Panc1 (cell line): ENCODE measurements at regions not wholly inside any gene's neighbourhood (a gene's known extent, or its start where the extent isn't known, plus 50 kb on each side); places are given as distances from the start of the nearest gene placed in this dataset.
"Not testable (repeated sequence)": the region's sequence is repeated elsewhere in the genome, so short reads cannot be mapped to it uniquely, and the experiment has no call there.

Experiments used
- ATAC-seq: fragments of 200-7000 bp; cut with Tn5 transposase; 2 replicates; pipeline ENCODE4 v1.9.1; 2020; ENCODE audit warnings: mild to moderate bottlenecking, moderate library complexity
- BruUV-seq: library from RNA; stranded (reverse); fragments of 400-500 nt; replicated peaks from 2 replicates; lab custom pipeline; 2021; lab: Mats Ljungman, UMichigan
- CTCF ChIA-PET: fragments of 300-600 bp; sonication (Branson Sonifier 250); formaldehyde crosslinking; loops from one replicate; lab custom pipeline; 2022; ENCODE audit warnings: antibody characterized with exemption; lab: Charles Lee
- POLR2A ChIA-PET: fragments of 300-600 bp; sonication (Branson Sonifier 250); formaldehyde crosslinking; loops from one replicate; lab custom pipeline; 2022; ENCODE audit warnings: antibody characterized with exemption; lab: Charles Lee
- DNase-seq: peaks from one replicate; pipeline ENCODE4 v3.0.0-alpha.2; 2010; ENCODE audit warnings: low read depth, low spot score
- H3K27ac ChIP-seq: 2 replicates; pipeline ENCODE4 v1.5.1; 2011; ENCODE audit warnings: mild to moderate bottlenecking, low read length, inconsistent platforms
- H3K27me3 ChIP-seq: fragments of 200-500 bp; sonication (Bioruptor generic); 2 replicates; pipeline ENCODE4 v1.6.0; 2014; ENCODE audit warnings: low read length, inconsistent platforms; ENCODE audit not compliant: control insufficient read depth, insufficient read depth
- H3K36me3 ChIP-seq: fragments of 200-500 bp; sonication (Bioruptor generic); 2 replicates; pipeline ENCODE4 v1.5.1; 2014; ENCODE audit warnings: inconsistent platforms, mild to moderate bottlenecking, low read length, moderate library complexity; ENCODE audit not compliant: control insufficient read depth, insufficient read depth
- H3K4me1 ChIP-seq: 2 replicates; pipeline ENCODE4 v1.5.1; 2011; ENCODE audit warnings: inconsistent platforms, mild to moderate bottlenecking, low read length, moderate library complexity; ENCODE audit not compliant: control insufficient read depth, insufficient read depth
- H3K4me3 ChIP-seq, 2 experiments: 2 replicates each; pipeline ENCODE4 v1.5.1; 2011 to 2012; ENCODE audit warnings: low read depth in 2 of 2, low read length in 2 of 2, mild to moderate bottlenecking in 2 of 2, inconsistent platforms in 1 of 2, moderate library complexity in 1 of 2
- H3K9me3 ChIP-seq: fragments of 200-500 bp; sonication (Bioruptor generic); 2 replicates; pipeline ENCODE4 v1.5.1; 2014; ENCODE audit warnings: low read depth, mild to moderate bottlenecking, inconsistent platforms, low read length, moderate library complexity; ENCODE audit not compliant: control insufficient read depth, insufficient read depth
- POLR2AphosphoS5 ChIP-seq: IDR thresholded peaks from 2 replicates; pipeline ENCODE4 v1.6.1; 2012; ENCODE audit warnings: mild to moderate bottlenecking, low read depth, low read length, moderate library complexity
- SIN3A ChIP-seq: IDR thresholded peaks from 2 replicates; pipeline ENCODE4 v1.6.1; 2012; ENCODE audit warnings: low read depth, mild to moderate bottlenecking, low read length, moderate library complexity, borderline replicate concordance; ENCODE audit not compliant: insufficient read depth
- TCF7L2 ChIP-seq: IDR thresholded peaks from 2 replicates; pipeline ENCODE4 v1.6.1; 2011; ENCODE audit warnings: mild to moderate bottlenecking, low read depth, low read length, inconsistent platforms
- in situ Hi-C: cut with HindIII; loops from 2 replicates; pipeline ENCODE4 v1.10.0; 2016; ENCODE audit warnings: low sequenced_read_pairs, low pct_unique_long_range_greater_than_20kb
- intact Hi-C: fragments of 100-400 bp; cut with micrococcal nuclease; formaldehyde crosslinking; loops from one replicate; pipeline ENCODE4 v1.10.0; 2022; ENCODE audit not compliant: unreplicated experiment
- TF ChIP-seq, protein P1 (sequence below): fragments of 450-650 bp; IDR thresholded peaks from 2 replicates; pipeline ENCODE4 v1.5.1; 2017; ENCODE audit warnings: mild to moderate bottlenecking
- TF ChIP-seq, protein P2 (sequence below), 2 experiments: IDR thresholded peaks; 2 replicates each; pipeline ENCODE4 v1.6.1; 2011 to 2012; ENCODE audit warnings: low read depth in 2 of 2, control low read depth in 1 of 2, low read length in 1 of 2, mild to moderate bottlenecking in 1 of 2, moderate library complexity in 1 of 2; ENCODE audit not compliant: insufficient read depth in 1 of 2

DNA sequence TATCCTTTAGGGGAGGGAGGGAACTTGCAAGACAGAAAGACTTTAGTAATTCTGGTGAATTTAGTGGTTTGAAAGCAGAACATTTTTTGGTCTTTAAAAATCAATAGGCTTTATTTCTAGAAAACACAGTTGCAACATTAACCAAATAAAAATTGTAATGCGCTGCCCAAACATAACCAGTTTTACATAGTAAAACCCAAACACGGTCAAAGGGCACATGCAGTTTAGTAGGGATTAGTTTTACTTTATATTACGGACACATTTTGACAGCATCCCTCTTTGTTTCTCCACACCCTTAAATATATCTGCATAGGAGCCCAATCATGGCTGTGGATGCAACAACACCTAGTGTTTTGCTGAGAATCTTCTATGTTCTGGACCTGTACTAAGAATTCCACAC lies 156.7 kb downstream of the NR2F2 start:
- Histone ChIP-seq H3K4me3 (no peak overlapping the region), H3K36me3 (no peaks in the 10 kb centered on the region), H3K27ac (no peak overlapping the region), H3K4me1 (no peaks in the 10 kb centered on the region), H3K27me3 (peaks cover 3% of the 10 kb centered on the region; the same call in 1 of the 2 replicates), H3K9me3 (no peaks in the 10 kb centered on the region)
- DNase-seq = no peak
- TF ChIP-seq TCF7L2 (no peak), SIN3A (no peak), POLR2AphosphoS5 (no peak)
- TF ChIP-seq, protein P1, sequence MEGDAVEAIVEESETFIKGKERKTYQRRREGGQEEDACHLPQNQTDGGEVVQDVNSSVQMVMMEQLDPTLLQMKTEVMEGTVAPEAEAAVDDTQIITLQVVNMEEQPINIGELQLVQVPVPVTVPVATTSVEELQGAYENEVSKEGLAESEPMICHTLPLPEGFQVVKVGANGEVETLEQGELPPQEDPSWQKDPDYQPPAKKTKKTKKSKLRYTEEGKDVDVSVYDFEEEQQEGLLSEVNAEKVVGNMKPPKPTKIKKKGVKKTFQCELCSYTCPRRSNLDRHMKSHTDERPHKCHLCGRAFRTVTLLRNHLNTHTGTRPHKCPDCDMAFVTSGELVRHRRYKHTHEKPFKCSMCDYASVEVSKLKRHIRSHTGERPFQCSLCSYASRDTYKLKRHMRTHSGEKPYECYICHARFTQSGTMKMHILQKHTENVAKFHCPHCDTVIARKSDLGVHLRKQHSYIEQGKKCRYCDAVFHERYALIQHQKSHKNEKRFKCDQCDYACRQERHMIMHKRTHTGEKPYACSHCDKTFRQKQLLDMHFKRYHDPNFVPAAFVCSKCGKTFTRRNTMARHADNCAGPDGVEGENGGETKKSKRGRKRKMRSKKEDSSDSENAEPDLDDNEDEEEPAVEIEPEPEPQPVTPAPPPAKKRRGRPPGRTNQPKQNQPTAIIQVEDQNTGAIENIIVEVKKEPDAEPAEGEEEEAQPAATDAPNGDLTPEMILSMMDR = no peak
- TF ChIP-seq, protein P2, sequence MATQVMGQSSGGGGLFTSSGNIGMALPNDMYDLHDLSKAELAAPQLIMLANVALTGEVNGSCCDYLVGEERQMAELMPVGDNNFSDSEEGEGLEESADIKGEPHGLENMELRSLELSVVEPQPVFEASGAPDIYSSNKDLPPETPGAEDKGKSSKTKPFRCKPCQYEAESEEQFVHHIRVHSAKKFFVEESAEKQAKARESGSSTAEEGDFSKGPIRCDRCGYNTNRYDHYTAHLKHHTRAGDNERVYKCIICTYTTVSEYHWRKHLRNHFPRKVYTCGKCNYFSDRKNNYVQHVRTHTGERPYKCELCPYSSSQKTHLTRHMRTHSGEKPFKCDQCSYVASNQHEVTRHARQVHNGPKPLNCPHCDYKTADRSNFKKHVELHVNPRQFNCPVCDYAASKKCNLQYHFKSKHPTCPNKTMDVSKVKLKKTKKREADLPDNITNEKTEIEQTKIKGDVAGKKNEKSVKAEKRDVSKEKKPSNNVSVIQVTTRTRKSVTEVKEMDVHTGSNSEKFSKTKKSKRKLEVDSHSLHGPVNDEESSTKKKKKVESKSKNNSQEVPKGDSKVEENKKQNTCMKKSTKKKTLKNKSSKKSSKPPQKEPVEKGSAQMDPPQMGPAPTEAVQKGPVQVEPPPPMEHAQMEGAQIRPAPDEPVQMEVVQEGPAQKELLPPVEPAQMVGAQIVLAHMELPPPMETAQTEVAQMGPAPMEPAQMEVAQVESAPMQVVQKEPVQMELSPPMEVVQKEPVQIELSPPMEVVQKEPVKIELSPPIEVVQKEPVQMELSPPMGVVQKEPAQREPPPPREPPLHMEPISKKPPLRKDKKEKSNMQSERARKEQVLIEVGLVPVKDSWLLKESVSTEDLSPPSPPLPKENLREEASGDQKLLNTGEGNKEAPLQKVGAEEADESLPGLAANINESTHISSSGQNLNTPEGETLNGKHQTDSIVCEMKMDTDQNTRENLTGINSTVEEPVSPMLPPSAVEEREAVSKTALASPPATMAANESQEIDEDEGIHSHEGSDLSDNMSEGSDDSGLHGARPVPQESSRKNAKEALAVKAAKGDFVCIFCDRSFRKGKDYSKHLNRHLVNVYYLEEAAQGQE (IDR thresholded peaks at IDR 0.05; ENCODE audit: insufficient read depth in 1 of 2, low read depth in 2 of 2, low read length in 1 of 2) = no peak
- intact Hi-C loops (no loop called here), in situ Hi-C loops (no loop called here)
- no TSS peak for BruUV-seq
- CTCF ChIA-PET = no interaction called here
- POLR2A ChIA-PET = no interaction called here
- no peak for ATAC-seq

DNA sequence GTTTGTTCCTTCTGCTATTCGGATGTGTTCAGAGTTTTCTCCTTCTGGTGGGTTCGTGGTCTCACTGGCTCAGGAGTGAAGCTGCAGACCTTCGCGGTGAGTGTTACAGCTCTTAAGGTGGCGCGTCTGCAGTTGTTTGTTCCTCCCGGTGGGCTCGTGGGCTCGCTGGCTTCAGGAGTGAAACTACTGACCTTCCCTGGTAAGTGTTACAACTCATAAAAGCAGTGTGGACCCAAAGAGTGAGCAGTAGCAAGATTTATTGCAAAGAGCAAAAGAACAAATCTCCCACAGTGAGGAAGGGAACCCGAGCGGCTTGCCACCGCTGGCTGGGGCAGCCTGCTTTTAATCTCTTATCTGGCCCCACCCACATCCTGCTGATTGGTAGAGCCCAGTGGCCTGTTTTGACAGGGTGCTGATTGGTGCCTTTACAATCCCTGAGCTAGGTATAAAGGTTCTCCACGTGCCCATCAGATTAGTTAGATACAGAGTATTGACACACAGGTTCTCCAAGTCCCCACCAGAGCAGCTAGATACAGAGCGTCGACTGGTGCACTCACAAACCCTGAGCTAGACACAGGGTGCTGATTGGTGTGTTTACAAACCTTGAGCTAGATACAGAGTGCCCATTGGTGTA lies 160.7 kb downstream of the NR2F2 start:
- H3K36me3 ChIP-seq, H3K27me3 ChIP-seq, BruUV-seq, DNase-seq, H3K4me1 ChIP-seq, POLR2A ChIA-PET, ATAC-seq, in situ Hi-C loops, H3K4me3 ChIP-seq, intact Hi-C loops, CTCF ChIA-PET, H3K9me3 ChIP-seq, H3K27ac ChIP-seq: not testable (repeated sequence)

DNA sequence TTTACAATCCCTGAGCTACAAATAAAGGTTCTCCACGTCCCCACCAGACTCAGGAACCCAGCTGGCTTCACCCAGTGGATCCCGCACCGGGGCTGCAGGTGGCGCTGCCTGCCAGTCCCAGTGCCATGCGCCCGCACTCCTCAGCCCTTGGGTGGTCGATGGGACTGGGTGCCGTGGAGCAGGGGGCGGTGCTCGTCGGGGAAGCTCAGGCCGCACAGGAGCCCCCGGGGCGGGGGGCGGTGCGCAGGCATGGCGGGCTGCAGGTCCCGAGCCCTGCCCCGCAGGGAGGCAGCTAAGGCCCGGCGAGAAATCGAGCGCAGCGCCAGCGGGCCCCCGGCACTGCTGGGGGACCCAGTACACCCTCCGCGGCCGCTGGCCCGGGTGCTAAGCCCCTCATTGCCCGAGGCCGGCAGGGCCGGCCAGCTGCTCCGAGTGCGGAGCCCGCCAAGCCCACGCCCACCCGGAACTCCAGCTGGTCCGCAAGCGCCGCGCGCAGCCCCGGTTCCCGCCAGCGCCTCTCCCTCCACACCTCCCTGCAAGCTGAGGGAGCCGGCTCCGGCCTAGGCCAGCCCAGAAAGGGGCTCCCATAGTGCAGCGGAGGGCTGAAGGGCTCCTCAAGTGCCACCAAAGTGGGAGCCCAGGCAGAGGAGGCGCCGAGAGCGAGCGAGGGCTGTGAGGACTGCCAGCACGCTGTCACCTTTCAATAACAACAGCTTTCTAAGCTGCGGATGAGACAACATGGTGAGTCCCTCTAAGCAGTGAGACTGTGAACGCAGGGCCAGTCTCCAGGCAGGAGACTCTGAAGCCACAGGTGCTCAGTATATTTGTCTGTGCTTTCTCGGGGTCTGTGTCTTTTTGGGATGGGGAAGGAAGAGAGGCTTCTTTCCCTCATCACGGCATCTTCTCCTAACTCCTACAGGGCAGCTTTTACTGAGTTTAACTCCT lies 161.5 kb downstream of the NR2F2 start:
- DNase-seq, H3K36me3 ChIP-seq, H3K4me1 ChIP-seq, BruUV-seq, CTCF ChIA-PET, H3K27ac ChIP-seq, POLR2A ChIA-PET, in situ Hi-C loops, H3K4me3 ChIP-seq, H3K9me3 ChIP-seq, ATAC-seq, H3K27me3 ChIP-seq, intact Hi-C loops: not testable (repeated sequence)
